ENCODE measurements at regions not wholly inside any gene's neighbourhood (a gene's known extent, or its start where the extent isn't known, plus 50 kb on each side); places are given as distances from the start of the nearest gene placed in this dataset.

- DNase-seq, result no peak
Measured at GRCh38 chr6:163960128-163960527, 545.6 kb downstream of the QKI start.

GRCh38 chr6:163958646-163959045, 544.1 kb downstream of the QKI start:
- no peak for DNase-seq

GRCh38 chr6:163956571-163957407, 542.3 kb downstream of the QKI start:
- DNase-seq, result peak; percentile 35 to 38

GRCh38 chr6:163955756-163956155, 541.2 kb downstream of the QKI start:
- no peak for DNase-seq

GRCh38 chr6:163955096-163955495, 540.6 kb downstream of the QKI start:
- no peak for DNase-seq

GRCh38 chr6:163954088-163954775, 539.7 kb downstream of the QKI start:
- no peak for DNase-seq

- no peak for DNase-seq
Measured at GRCh38 chr6:163952005-163952404, 537.5 kb downstream of the QKI start.

- no peak for DNase-seq
Measured at GRCh38 chr6:163951326-163951725, 536.8 kb downstream of the QKI start.

- DNase-seq, result no peak
Measured at GRCh38 chr6:163950159-163950558, 535.6 kb downstream of the QKI start.

- no peak for DNase-seq
Measured at GRCh38 chr6:163949431-163949830, 534.9 kb downstream of the QKI start.

GRCh38 chr6:163948250-163948649, 533.7 kb downstream of the QKI start:
- no peak for DNase-seq

GRCh38 chr6:163947276-163947675, 532.8 kb downstream of the QKI start:
- no peak for DNase-seq

- no peak for DNase-seq
Measured at GRCh38 chr6:163946437-163946836, 531.9 kb downstream of the QKI start.

- DNase-seq, result no peak
Measured at GRCh38 chr6:163945808-163946207, 531.3 kb downstream of the QKI start.

GRCh38 chr6:163944897-163945296, 530.4 kb downstream of the QKI start:
- DNase-seq, result no peak

GRCh38 chr6:163943607-163944385, 529.3 kb downstream of the QKI start:
- DNase-seq, result no peak

- DNase-seq, result no peak
Measured at GRCh38 chr6:163942790-163943189, 528.3 kb downstream of the QKI start.

GRCh38 chr6:163941624-163941976, 527.1 kb downstream of the QKI start:
- no peak for DNase-seq

- no peak for DNase-seq
Measured at GRCh38 chr6:163940705-163941623, 526.4 kb downstream of the QKI start.

- DNase-seq, result no peak
Measured at GRCh38 chr6:163937071-163937470, 522.6 kb downstream of the QKI start.

GRCh38 chr6:163935158-163935762, 520.7 kb downstream of the QKI start:
- no peak for DNase-seq

GRCh38 chr6:163930012-163930411, 515.5 kb downstream of the QKI start:
- DNase-seq, result no peak
